ENCODE measurements at regions not wholly inside any gene's neighbourhood (a gene's known extent, or its start where the extent isn't known, plus 50 kb on each side); places are given as distances from the start of the nearest gene placed in this dataset.

DNA sequence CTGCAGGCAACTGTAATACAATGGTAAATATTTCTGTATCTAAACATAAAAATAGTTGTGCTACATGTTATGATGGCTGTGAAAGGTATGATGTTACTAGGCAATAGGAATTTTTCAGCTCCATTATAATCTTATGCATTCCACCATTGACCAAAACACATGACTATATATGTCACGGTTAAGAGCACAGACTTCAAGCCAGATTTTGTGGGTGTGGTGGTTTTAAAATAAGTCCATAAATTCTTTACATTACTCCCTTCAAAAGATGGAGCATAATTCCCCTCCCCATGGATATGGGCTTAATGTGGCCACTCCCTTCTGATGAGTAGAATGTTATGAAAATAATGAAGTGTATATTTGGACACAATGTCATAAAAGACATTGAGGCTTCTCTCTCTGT, 88.4 kb upstream of the TBC1D5 start:
- Mint-ChIP-seq H3K4me3 (ENCODE audit: unreplicated experiment) (no peak overlapping the region), H3K4me1 (ENCODE audit: unreplicated experiment) (peaks cover 8% of the 10 kb centered on the region), H3K27me3 (ENCODE audit: unreplicated experiment) (no peaks in the 10 kb centered on the region), H3K27ac (ENCODE audit: unreplicated experiment) (no peak overlapping the region), H3K9me3 (ENCODE audit: unreplicated experiment) (no peaks in the 10 kb centered on the region), H3K36me3 (ENCODE audit: unreplicated experiment) (no peaks in the 10 kb centered on the region)
- no peak for DNase-seq (ENCODE audit: extremely low spot score, unreplicated experiment)
- TF ChIP-seq, protein P1, sequence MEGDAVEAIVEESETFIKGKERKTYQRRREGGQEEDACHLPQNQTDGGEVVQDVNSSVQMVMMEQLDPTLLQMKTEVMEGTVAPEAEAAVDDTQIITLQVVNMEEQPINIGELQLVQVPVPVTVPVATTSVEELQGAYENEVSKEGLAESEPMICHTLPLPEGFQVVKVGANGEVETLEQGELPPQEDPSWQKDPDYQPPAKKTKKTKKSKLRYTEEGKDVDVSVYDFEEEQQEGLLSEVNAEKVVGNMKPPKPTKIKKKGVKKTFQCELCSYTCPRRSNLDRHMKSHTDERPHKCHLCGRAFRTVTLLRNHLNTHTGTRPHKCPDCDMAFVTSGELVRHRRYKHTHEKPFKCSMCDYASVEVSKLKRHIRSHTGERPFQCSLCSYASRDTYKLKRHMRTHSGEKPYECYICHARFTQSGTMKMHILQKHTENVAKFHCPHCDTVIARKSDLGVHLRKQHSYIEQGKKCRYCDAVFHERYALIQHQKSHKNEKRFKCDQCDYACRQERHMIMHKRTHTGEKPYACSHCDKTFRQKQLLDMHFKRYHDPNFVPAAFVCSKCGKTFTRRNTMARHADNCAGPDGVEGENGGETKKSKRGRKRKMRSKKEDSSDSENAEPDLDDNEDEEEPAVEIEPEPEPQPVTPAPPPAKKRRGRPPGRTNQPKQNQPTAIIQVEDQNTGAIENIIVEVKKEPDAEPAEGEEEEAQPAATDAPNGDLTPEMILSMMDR (IDR thresholded peaks at IDR 0.05), result no peak

- Mint-ChIP-seq H3K4me1 (ENCODE audit: unreplicated experiment) (peaks cover 11% of the 10 kb centered on the region), H3K27me3 (ENCODE audit: unreplicated experiment) (no peaks in the 10 kb centered on the region), H3K9me3 (ENCODE audit: unreplicated experiment) (no peaks in the 10 kb centered on the region), H3K27ac (ENCODE audit: unreplicated experiment) (no peak overlapping the region), H3K4me3 (ENCODE audit: unreplicated experiment) (no peak overlapping the region), H3K36me3 (ENCODE audit: unreplicated experiment) (no peaks in the 10 kb centered on the region)
- DNase-seq (ENCODE audit: extremely low spot score, unreplicated experiment), result no peak
- TF ChIP-seq, protein P1 (IDR thresholded peaks at IDR 0.05), result no peak
Observed at GRCh38 chr3:17828388-17828787, 86.0 kb upstream of the TBC1D5 start.

- H3K4me1 Mint-ChIP-seq (ENCODE audit: unreplicated experiment), result peaks cover 9% of the 10 kb centered on the region
- no peaks in the 10 kb centered on the region for H3K36me3 Mint-ChIP-seq (ENCODE audit: unreplicated experiment)
- H3K9me3 Mint-ChIP-seq (ENCODE audit: unreplicated experiment), result no peaks in the 10 kb centered on the region
- no peak overlapping the region for H3K27ac Mint-ChIP-seq (ENCODE audit: unreplicated experiment)
- TF ChIP-seq, protein P1 (IDR thresholded peaks at IDR 0.05), result no peak
- H3K27me3 Mint-ChIP-seq (ENCODE audit: unreplicated experiment), result no peaks in the 10 kb centered on the region
- DNase-seq (ENCODE audit: extremely low spot score, unreplicated experiment), result no peak
- H3K4me3 Mint-ChIP-seq (ENCODE audit: unreplicated experiment), result no peak overlapping the region
Observed at GRCh38 chr3:17825298-17825697, 82.9 kb upstream of the TBC1D5 start.

DNA sequence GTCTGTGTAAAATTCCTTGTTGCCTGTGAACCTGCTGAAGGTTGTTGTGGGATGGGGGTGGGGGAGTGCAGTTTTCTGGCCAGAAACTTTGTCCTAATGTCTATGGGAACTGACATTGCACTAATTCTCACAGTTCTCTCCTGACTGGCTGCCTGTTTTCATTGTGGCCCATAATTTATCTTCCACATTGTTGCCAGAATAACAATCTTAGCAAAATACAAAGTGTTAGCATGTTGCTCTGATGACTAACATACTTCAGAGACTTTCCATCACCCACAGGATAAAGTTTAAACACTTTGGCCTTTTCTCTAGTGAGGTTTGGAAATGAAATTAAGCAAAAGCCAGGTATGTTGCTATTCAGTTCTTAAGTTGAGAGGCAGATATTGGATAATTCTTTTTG, 81.4 kb upstream of the TBC1D5 start:
- Mint-ChIP-seq H3K4me3 (ENCODE audit: unreplicated experiment) (no peak overlapping the region), H3K36me3 (ENCODE audit: unreplicated experiment) (no peaks in the 10 kb centered on the region), H3K27ac (ENCODE audit: unreplicated experiment) (no peak overlapping the region), H3K4me1 (ENCODE audit: unreplicated experiment) (peaks cover 9% of the 10 kb centered on the region), H3K9me3 (ENCODE audit: unreplicated experiment) (no peaks in the 10 kb centered on the region), H3K27me3 (ENCODE audit: unreplicated experiment) (no peaks in the 10 kb centered on the region)
- TF ChIP-seq, protein P1 (IDR thresholded peaks at IDR 0.05), result no peak
- DNase-seq (ENCODE audit: extremely low spot score, unreplicated experiment), result no peak

DNA sequence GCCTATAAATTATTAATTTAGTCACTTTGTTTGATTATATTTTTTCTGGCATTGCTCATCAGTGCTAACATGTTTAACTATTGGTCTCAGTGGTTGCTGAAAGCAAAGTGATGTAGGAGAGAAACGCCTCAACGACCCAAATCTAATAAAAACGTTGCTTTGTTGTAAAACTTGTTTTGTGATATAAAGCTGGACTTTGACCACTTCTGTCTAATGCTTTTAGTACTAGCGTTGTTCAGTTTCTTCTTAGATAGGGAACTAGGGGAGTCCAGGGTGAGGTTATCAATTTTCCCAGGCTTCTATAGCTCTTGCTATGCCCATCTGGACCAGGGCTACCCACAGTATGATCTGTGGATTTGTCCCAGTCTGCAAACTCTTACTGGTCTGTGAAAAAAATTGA, 80.6 kb upstream of the TBC1D5 start:
- no peak for DNase-seq (ENCODE audit: extremely low spot score, unreplicated experiment)
- TF ChIP-seq, protein P1 (IDR thresholded peaks at IDR 0.05), result no peak
- H3K9me3 Mint-ChIP-seq (ENCODE audit: unreplicated experiment), result no peaks in the 10 kb centered on the region
- H3K4me3 Mint-ChIP-seq (ENCODE audit: unreplicated experiment), result no peak overlapping the region
- H3K36me3 Mint-ChIP-seq (ENCODE audit: unreplicated experiment), result no peaks in the 10 kb centered on the region
- no peaks in the 10 kb centered on the region for H3K27me3 Mint-ChIP-seq (ENCODE audit: unreplicated experiment)
- H3K4me1 Mint-ChIP-seq (ENCODE audit: unreplicated experiment), result peaks cover 9% of the 10 kb centered on the region
- no peak overlapping the region for H3K27ac Mint-ChIP-seq (ENCODE audit: unreplicated experiment)
